CD4-positive, alpha-beta memory T cell (primary cell): ENCODE measurements at regions not wholly inside any gene's neighbourhood (a gene's known extent, or its start where the extent isn't known, plus 50 kb on each side); places are given as distances from the start of the nearest gene placed in this dataset.
"Not testable (repeated sequence)": the region's sequence is repeated elsewhere in the genome, so short reads cannot be mapped to it uniquely, and the experiment has no call there.

ENCODE experiments used
- CTCF ChIA-PET: fragments of 350-600 bp; sonication (Branson Sonifier 250); formaldehyde crosslinking; loops from one replicate; lab custom pipeline; 2021; ENCODE audit warnings: inconsistent platforms; ENCODE audit not compliant: partially characterized antibody; lab: Charles Lee
- POLR2A ChIA-PET: fragments of 350-600 bp; sonication (Branson Sonifier 250); formaldehyde crosslinking; loops from one replicate; lab custom pipeline; 2021; ENCODE audit not compliant: partially characterized antibody; lab: Charles Lee
- DNase-seq, 5 donors: peaks; one replicate each; pipeline versions ENCODE4 v3.0.0 to v3.0.0-alpha.2; 2020 to 2022; ENCODE audit warnings: mixed read lengths in 1 of 5
- H3K27ac ChIP-seq: one replicate; pipeline ENCODE4 v1.7.0; 2013; ENCODE audit warnings: low read depth, low read length
- H3K27me3 ChIP-seq: 2 replicates; pipeline ENCODE4 v1.7.0; 2013; ENCODE audit warnings: mild to moderate bottlenecking, low read length, moderate library complexity; ENCODE audit not compliant: insufficient read depth
- H3K36me3 ChIP-seq: 2 replicates; pipeline ENCODE4 v1.7.0; 2013; ENCODE audit warnings: mild to moderate bottlenecking, low read length, moderate library complexity; ENCODE audit not compliant: insufficient read depth
- H3K4me1 ChIP-seq: 2 replicates; pipeline ENCODE4 v1.7.0; 2013; ENCODE audit warnings: mild to moderate bottlenecking, low read length, moderate library complexity; ENCODE audit not compliant: insufficient read depth
- H3K4me3 ChIP-seq, 2 donors: one replicate each; pipeline ENCODE4 v1.7.0; 2013; ENCODE audit warnings: low read length in 2 of 2, mild to moderate bottlenecking in 1 of 2
- H3K9me3 ChIP-seq, 2 donors: one replicate each; pipeline ENCODE4 v1.7.0; 2013; ENCODE audit warnings: low read length in 2 of 2, control low read depth in 1 of 2; ENCODE audit not compliant: control insufficient read depth in 1 of 2
- H3K27ac Mint-ChIP-seq, 7 donors: one replicate each; pipeline ENCODE4 v1.8.0; 2020 to 2021; ENCODE audit warnings: mixed read lengths in 7 of 7, mild to moderate bottlenecking in 6 of 7, inconsistent platforms in 3 of 7, moderate library complexity in 3 of 7
- H3K27me3 Mint-ChIP-seq, 2 donors: one replicate each; pipeline ENCODE4 v1.8.0; 2020 to 2021; ENCODE audit warnings: mixed read lengths in 2 of 2
- H3K36me3 Mint-ChIP-seq, 2 donors: one replicate each; pipeline ENCODE4 v1.8.0; 2020 to 2021; ENCODE audit warnings: mixed read lengths in 2 of 2, inconsistent platforms in 1 of 2, mild to moderate bottlenecking in 1 of 2
- H3K4me1 Mint-ChIP-seq, 4 donors: one replicate each; pipeline ENCODE4 v1.8.0; 2020 to 2021; ENCODE audit warnings: mixed read lengths in 4 of 4, mild to moderate bottlenecking in 1 of 4
- H3K4me3 Mint-ChIP-seq, 8 donors: one replicate each; pipeline ENCODE4 v1.8.0; 2020 to 2021; ENCODE audit warnings: mixed read lengths in 8 of 8, mild to moderate bottlenecking in 7 of 8, moderate library complexity in 6 of 8, inconsistent platforms in 3 of 8
- H3K9me3 Mint-ChIP-seq, 8 donors: one replicate each; pipeline ENCODE4 v1.8.0; 2020 to 2021; ENCODE audit warnings: mixed read lengths in 8 of 8, mild to moderate bottlenecking in 5 of 8, inconsistent platforms in 3 of 8, moderate library complexity in 1 of 8
- intact Hi-C: fragments of 100-400 bp; cut with micrococcal nuclease; formaldehyde crosslinking; loops from one replicate; pipeline ENCODE4 v1.15.1; 2023

- Mint-ChIP-seq H3K27me3 (no peaks in the 10 kb centered on the region), H3K27ac (no peak overlapping the region), H3K4me3 (no peak overlapping the region), H3K36me3 (no peaks in the 10 kb centered on the region), H3K9me3 (peaks cover 0 to 2% (median 0%) of the 10 kb centered on the region in 8 donors), H3K4me1 (no peaks in the 10 kb centered on the region)
- Histone ChIP-seq H3K27ac (no peak overlapping the region), H3K36me3 (no peaks in the 10 kb centered on the region), H3K9me3 (no peaks in the 10 kb centered on the region), H3K4me3 (no peak overlapping the region), H3K27me3 (no peaks in the 10 kb centered on the region), H3K4me1 (no peaks in the 10 kb centered on the region)
- DNase-seq, result no peak
- intact Hi-C loops, result no loop called here
- ChIA-PET CTCF (no interaction called here), POLR2A (no interaction called here)
Measured at GRCh38 chr4:111959222-111959621, 186.0 kb upstream of the FAM241A start.

- H3K36me3 Mint-ChIP-seq, result no peaks in the 10 kb centered on the region
- DNase-seq, result no peak
- POLR2A ChIA-PET, result no interaction called here
- Histone ChIP-seq H3K4me1 (no peaks in the 10 kb centered on the region), H3K27ac (no peak overlapping the region), H3K27me3 (no peaks in the 10 kb centered on the region), H3K4me3 (no peak overlapping the region), H3K9me3 (no peaks in the 10 kb centered on the region), H3K36me3 (no peaks in the 10 kb centered on the region)
- no peak overlapping the region for H3K4me3 Mint-ChIP-seq
- CTCF ChIA-PET, result no interaction called here
- no peak overlapping the region for H3K27ac Mint-ChIP-seq
- H3K27me3 Mint-ChIP-seq, result no peaks in the 10 kb centered on the region
- intact Hi-C loops, result no loop called here
- no peaks in the 10 kb centered on the region for H3K4me1 Mint-ChIP-seq
- peaks cover 0 to 2% (median 0%) of the 10 kb centered on the region in 8 donors for H3K9me3 Mint-ChIP-seq
Measured at GRCh38 chr4:111960241-111960667, 185.0 kb upstream of the FAM241A start.

GRCh38 chr4:111961026-111961425 is 184.2 kb upstream of the FAM241A start:
- H3K27me3 ChIP-seq, H3K27me3 Mint-ChIP-seq, H3K4me1 ChIP-seq, H3K9me3 ChIP-seq, H3K36me3 ChIP-seq, H3K36me3 Mint-ChIP-seq, H3K4me1 Mint-ChIP-seq, H3K27ac Mint-ChIP-seq, CTCF ChIA-PET, H3K27ac ChIP-seq, intact Hi-C loops, H3K4me3 Mint-ChIP-seq, H3K9me3 Mint-ChIP-seq, POLR2A ChIA-PET, H3K4me3 ChIP-seq, DNase-seq: not testable (repeated sequence)

GRCh38 chr4:111961809-111962208 is 183.4 kb upstream of the FAM241A start:
- Mint-ChIP-seq H3K36me3 (no peaks in the 10 kb centered on the region), H3K4me1 (no peaks in the 10 kb centered on the region), H3K4me3 (no peak overlapping the region), H3K27me3 (no peaks in the 10 kb centered on the region), H3K9me3 (peaks cover 0 to 2% (median 0%) of the 10 kb centered on the region in 8 donors), H3K27ac (no peak overlapping the region)
- no peaks in the 10 kb centered on the region for H3K9me3 ChIP-seq
- H3K27me3 ChIP-seq, result no peaks in the 10 kb centered on the region
- CTCF ChIA-PET, result no interaction called here
- intact Hi-C loops, result no loop called here
- no peaks in the 10 kb centered on the region for H3K4me1 ChIP-seq
- H3K27ac ChIP-seq, result no peak overlapping the region
- POLR2A ChIA-PET, result no interaction called here
- DNase-seq, result no peak
- H3K36me3 ChIP-seq, result no peaks in the 10 kb centered on the region
- H3K4me3 ChIP-seq, result no peak overlapping the region

GRCh38 chr4:111963158-111963700 is 182.0 kb upstream of the FAM241A start:
- Histone ChIP-seq H3K4me1 (no peaks in the 10 kb centered on the region), H3K36me3 (no peaks in the 10 kb centered on the region), H3K27ac (no peak overlapping the region), H3K27me3 (no peaks in the 10 kb centered on the region), H3K4me3 (no peak overlapping the region), H3K9me3 (no peaks in the 10 kb centered on the region)
- ChIA-PET POLR2A (no interaction called here), CTCF (no interaction called here)
- H3K4me1 Mint-ChIP-seq, result no peaks in the 10 kb centered on the region
- peaks cover 0 to 2% (median 0%) of the 10 kb centered on the region in 8 donors for H3K9me3 Mint-ChIP-seq
- no peak overlapping the region for H3K4me3 Mint-ChIP-seq
- no peaks in the 10 kb centered on the region for H3K36me3 Mint-ChIP-seq
- no peak for DNase-seq
- intact Hi-C loops, result no loop called here
- no peak overlapping the region for H3K27ac Mint-ChIP-seq
- no peaks in the 10 kb centered on the region for H3K27me3 Mint-ChIP-seq

- Mint-ChIP-seq H3K27me3 (peaks cover 3 to 6% of the 10 kb centered on the region in 2 donors), H3K36me3 (no peaks in the 10 kb centered on the region), H3K4me1 (no peaks in the 10 kb centered on the region), H3K9me3 (peaks cover 0 to 4% (median 2%) of the 10 kb centered on the region in 8 donors), H3K27ac (no peak overlapping the region), H3K4me3 (no peak overlapping the region)
- no peak overlapping the region for H3K4me3 ChIP-seq
- no peaks in the 10 kb centered on the region for H3K27me3 ChIP-seq
- H3K9me3 ChIP-seq, result no peaks in the 10 kb centered on the region
- no peaks in the 10 kb centered on the region for H3K36me3 ChIP-seq
- ChIA-PET POLR2A (no interaction called here), CTCF (no interaction called here)
- no peak overlapping the region for H3K27ac ChIP-seq
- H3K4me1 ChIP-seq, result no peaks in the 10 kb centered on the region
- intact Hi-C loops, result no loop called here
- DNase-seq, result no peak
Measured at GRCh38 chr4:111977419-111977965, 167.8 kb upstream of the FAM241A start.

GRCh38 chr4:111979921-111980320 is 165.3 kb upstream of the FAM241A start:
- ChIA-PET POLR2A (no interaction called here), CTCF (no interaction called here)
- H3K27me3 Mint-ChIP-seq, result peaks cover 8 to 10% of the 10 kb centered on the region in 2 donors
- peaks cover 0 to 2% (median 0%) of the 10 kb centered on the region in 8 donors for H3K9me3 Mint-ChIP-seq
- DNase-seq, result no peak
- H3K4me3 Mint-ChIP-seq, result no peak overlapping the region
- H3K4me1 ChIP-seq, result no peaks in the 10 kb centered on the region
- no peaks in the 10 kb centered on the region for H3K36me3 ChIP-seq
- H3K27me3 ChIP-seq, result no peaks in the 10 kb centered on the region
- H3K4me3 ChIP-seq, result no peak overlapping the region
- H3K9me3 ChIP-seq, result no peaks in the 10 kb centered on the region
- no peak overlapping the region for H3K27ac Mint-ChIP-seq
- H3K4me1 Mint-ChIP-seq, result no peaks in the 10 kb centered on the region
- intact Hi-C loops, result no loop called here
- H3K27ac ChIP-seq, result no peak overlapping the region
- H3K36me3 Mint-ChIP-seq, result no peaks in the 10 kb centered on the region
